ENCODE measurements at regions not wholly inside any gene's neighbourhood (a gene's known extent, or its start where the extent isn't known, plus 50 kb on each side); places are given as distances from the start of the nearest gene placed in this dataset.

DNA sequence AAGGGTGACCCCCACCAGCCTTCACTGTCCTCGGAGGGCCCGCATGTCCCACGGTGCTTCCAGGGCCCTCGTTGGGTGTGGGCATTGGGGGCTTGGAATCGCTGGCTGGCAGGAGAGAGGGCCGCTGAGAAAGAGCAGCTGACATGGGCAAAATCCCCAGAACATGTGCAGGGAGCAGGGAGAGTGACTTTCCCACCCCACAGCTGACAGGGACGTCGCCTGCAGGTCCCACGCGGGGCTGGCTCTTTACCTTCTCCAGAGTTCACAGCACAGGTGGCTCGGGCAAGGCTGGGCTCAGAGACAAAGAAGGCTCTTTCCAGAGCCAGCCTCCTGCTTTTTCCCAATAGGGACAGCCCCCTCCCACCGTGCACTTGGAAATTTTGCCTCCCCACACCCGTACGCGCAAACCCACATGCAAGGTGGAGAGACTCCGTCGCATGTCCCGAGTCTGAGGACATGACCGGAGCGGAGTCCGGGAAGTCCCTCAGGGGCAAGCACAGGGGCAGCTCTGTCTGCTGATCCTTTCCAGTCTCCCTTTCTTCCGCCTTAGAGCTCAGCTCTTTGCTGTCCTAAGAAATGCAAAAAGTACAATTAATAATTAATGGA lies 370.2 kb upstream of the MYT1L start:
- no peak for DNase-seq (ENCODE audit: low spot score)
- H3K27ac Mint-ChIP-seq (ENCODE audit: unreplicated experiment), result no peak overlapping the region
- H3K36me3 Mint-ChIP-seq (ENCODE audit: low read depth), result no peaks in the 10 kb centered on the region
- TF ChIP-seq, protein P1, sequence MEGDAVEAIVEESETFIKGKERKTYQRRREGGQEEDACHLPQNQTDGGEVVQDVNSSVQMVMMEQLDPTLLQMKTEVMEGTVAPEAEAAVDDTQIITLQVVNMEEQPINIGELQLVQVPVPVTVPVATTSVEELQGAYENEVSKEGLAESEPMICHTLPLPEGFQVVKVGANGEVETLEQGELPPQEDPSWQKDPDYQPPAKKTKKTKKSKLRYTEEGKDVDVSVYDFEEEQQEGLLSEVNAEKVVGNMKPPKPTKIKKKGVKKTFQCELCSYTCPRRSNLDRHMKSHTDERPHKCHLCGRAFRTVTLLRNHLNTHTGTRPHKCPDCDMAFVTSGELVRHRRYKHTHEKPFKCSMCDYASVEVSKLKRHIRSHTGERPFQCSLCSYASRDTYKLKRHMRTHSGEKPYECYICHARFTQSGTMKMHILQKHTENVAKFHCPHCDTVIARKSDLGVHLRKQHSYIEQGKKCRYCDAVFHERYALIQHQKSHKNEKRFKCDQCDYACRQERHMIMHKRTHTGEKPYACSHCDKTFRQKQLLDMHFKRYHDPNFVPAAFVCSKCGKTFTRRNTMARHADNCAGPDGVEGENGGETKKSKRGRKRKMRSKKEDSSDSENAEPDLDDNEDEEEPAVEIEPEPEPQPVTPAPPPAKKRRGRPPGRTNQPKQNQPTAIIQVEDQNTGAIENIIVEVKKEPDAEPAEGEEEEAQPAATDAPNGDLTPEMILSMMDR (IDR thresholded peaks at IDR 0.05), result no peak
- H3K4me1 Mint-ChIP-seq (ENCODE audit: low read depth), result no peaks in the 10 kb centered on the region
- H3K27me3 Mint-ChIP-seq (ENCODE audit: low read depth), result peaks cover 7% of the 10 kb centered on the region
- no peak overlapping the region for H3K4me3 Mint-ChIP-seq (ENCODE audit: unreplicated experiment)
- no peaks in the 10 kb centered on the region for H3K9me3 Mint-ChIP-seq (ENCODE audit: low read depth)

DNA sequence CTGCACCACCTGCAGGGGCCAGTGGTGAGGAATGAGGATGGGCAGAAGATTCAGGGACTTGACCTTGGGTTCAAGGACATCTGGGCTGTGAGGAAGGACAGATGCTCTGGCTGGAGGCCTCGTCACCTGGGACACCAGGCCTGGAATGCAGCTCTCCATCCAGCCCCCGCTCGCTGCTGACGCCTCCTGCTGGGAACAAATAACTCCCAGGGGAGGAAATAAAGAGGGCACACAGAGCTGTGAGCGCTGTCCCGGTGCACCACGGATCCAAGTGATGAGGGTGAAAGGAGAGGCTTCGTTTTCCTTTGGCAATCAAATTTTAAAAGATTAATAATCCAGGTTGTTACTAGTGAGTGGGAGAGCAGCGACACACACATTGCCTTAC lies 368.0 kb upstream of the MYT1L start:
- TF ChIP-seq, protein P1 (IDR thresholded peaks at IDR 0.05), result no peak
- H3K27me3 Mint-ChIP-seq (ENCODE audit: low read depth), result peaks cover 21% of the 10 kb centered on the region
- DNase-seq (ENCODE audit: low spot score), result no peak

DNA sequence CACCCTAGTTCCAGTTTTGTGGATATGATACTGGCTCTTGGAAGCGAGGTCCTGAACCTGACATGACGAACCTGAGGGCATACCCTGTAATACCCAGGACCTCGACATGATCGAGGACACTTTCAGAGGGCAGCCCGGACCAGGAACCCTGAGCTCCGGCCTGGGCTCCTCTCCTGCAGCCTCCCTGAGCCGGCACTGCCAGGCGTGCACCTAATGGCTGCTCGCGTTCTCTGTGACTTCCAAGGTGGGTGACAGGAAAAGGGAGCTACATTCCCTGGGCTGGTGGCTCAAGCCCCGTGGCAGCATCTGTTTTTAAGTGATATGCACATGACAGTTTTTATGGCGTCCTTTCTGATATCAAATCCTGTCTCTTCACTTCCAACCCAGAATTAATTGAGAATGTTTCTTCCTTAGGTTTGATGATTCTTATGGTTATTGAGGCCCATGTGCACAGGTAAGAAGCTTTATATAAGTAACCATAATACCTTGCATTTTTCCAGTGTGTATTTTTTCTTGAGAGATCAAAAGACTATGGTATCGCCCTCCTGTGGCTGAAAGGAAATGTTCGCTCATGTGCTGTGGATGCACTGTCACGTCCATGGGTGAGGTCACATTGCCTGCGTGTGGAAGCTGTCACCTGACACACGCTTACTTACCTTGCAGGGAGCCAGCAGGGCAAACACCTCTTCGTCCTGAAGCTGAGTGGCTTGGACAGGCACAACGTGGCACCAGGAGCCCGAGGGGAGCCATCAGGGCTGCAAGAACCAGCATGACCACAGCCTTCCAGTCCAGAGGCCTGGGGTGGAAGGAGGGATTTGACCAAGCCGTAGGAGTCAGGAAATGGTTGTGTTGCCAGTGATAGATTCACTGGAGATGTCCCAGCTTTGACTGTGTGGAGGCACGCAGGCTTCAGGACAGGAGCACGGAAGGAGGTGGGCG lies 367.4 kb upstream of the MYT1L start:
- Mint-ChIP-seq H3K4me1 (ENCODE audit: low read depth) (no peaks in the 10 kb centered on the region), H3K4me3 (ENCODE audit: unreplicated experiment) (no peak overlapping the region), H3K27ac (ENCODE audit: unreplicated experiment) (no peak overlapping the region), H3K9me3 (ENCODE audit: low read depth) (no peaks in the 10 kb centered on the region), H3K36me3 (ENCODE audit: low read depth) (no peaks in the 10 kb centered on the region), H3K27me3 (ENCODE audit: low read depth) (peaks cover 24% of the 10 kb centered on the region)
- no peak for DNase-seq (ENCODE audit: low spot score)
- TF ChIP-seq, protein P1 (IDR thresholded peaks at IDR 0.05), result peak; percentile 57

More for the DNA sequence above, 368.0 kb upstream of the MYT1L start:
- H3K36me3 Mint-ChIP-seq (ENCODE audit: low read depth), result no peaks in the 10 kb centered on the region
- no peak overlapping the region for H3K4me3 Mint-ChIP-seq (ENCODE audit: unreplicated experiment)
- H3K4me1 Mint-ChIP-seq (ENCODE audit: low read depth), result no peaks in the 10 kb centered on the region
- H3K27ac Mint-ChIP-seq (ENCODE audit: unreplicated experiment), result no peak overlapping the region
- no peaks in the 10 kb centered on the region for H3K9me3 Mint-ChIP-seq (ENCODE audit: low read depth)

DNA sequence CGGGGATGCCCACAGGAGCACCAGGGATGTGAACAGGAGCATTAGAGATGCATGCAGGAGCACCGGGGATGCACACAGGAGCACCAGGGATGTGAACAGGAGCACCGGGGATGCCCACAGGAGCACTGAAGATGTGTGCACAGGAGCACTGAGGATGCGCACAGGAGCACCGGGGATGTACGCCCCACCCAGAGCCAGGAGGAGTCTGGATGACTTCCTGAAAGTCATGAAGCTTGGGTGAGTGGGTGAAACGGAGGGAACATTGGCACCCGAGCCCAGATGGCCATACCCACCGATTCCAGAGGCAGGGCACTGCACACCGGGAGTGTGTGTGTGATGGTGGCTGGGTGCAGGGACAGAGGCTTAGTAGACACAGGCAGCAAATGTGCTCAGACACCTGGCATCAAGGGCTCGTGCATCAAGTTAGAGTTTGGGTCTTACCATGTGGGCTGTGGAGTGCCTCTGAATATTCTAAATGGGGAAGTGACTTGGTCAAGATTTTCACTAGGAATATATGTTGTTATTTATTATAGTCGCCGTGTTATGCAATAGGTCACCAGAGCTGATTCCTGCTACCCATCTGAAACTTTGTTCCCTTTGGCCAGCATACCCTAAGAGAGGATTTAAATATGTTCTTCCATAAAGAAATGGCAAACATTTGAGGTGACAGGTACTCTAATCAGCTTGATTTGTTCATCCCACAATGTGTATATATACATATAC lies 365.8 kb upstream of the MYT1L start:
- no peaks in the 10 kb centered on the region for H3K9me3 Mint-ChIP-seq (ENCODE audit: low read depth)
- no peak overlapping the region for H3K27ac Mint-ChIP-seq (ENCODE audit: unreplicated experiment)
- H3K27me3 Mint-ChIP-seq (ENCODE audit: low read depth), result peaks cover 25% of the 10 kb centered on the region
- no peak for DNase-seq (ENCODE audit: low spot score)
- no peaks in the 10 kb centered on the region for H3K36me3 Mint-ChIP-seq (ENCODE audit: low read depth)
- no peaks in the 10 kb centered on the region for H3K4me1 Mint-ChIP-seq (ENCODE audit: low read depth)
- no peak overlapping the region for H3K4me3 Mint-ChIP-seq (ENCODE audit: unreplicated experiment)
- TF ChIP-seq, protein P1 (IDR thresholded peaks at IDR 0.05), result no peak

DNA sequence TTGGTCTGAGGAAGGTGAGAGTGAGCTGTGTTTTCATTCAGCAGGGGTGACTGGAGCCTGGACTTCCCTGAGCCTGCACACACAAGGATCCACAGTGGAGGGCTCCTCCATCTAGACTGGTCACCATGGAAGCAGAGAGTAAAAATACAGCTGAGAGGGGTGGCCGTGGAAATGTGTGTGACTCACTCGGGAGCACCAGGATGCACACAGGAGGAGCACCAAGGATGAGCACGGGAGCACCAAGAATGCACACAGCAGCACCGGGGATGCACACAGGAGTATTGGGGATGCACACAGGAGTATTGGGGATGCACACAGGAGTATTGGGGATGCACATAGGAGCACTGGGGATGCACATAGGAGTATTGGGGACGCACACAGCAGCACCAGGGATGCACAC lies 365.2 kb upstream of the MYT1L start:
- peaks cover 29% of the 10 kb centered on the region for H3K27me3 Mint-ChIP-seq (ENCODE audit: low read depth)

More for the DNA sequence above, 365.2 kb upstream of the MYT1L start:
- H3K9me3 Mint-ChIP-seq (ENCODE audit: low read depth), result no peaks in the 10 kb centered on the region
- no peak overlapping the region for H3K27ac Mint-ChIP-seq (ENCODE audit: unreplicated experiment)
- H3K36me3 Mint-ChIP-seq (ENCODE audit: low read depth), result no peaks in the 10 kb centered on the region
- no peaks in the 10 kb centered on the region for H3K4me1 Mint-ChIP-seq (ENCODE audit: low read depth)
- DNase-seq (ENCODE audit: low spot score), result no peak
- H3K4me3 Mint-ChIP-seq (ENCODE audit: unreplicated experiment), result no peak overlapping the region
- TF ChIP-seq, protein P1 (IDR thresholded peaks at IDR 0.05), result no peak

Measured in chondrocyte (in vitro differentiated cells).